A673 (cell line): ENCODE measurements at regions not wholly inside any gene's neighbourhood (a gene's known extent, or its start where the extent isn't known, plus 50 kb on each side); places are given as distances from the start of the nearest gene placed in this dataset.

ENCODE experiments used
- CTCF ChIP-seq: fragments of 300-800, 200-600 bp; sonication (generic); conservative IDR thresholded peaks from 2 replicates; pipeline ENCODE4 v1.5.1; 2017; ENCODE audit warnings: low read depth, mild to moderate bottlenecking, antibody characterized with exemption, low read length, moderate library complexity, mixed read lengths
- EZH2 ChIP-seq: fragments of 200-600 bp; sonication (generic); IDR thresholded peaks from 2 replicates; pipeline ENCODE4 v1.6.1; 2017; ENCODE audit warnings: borderline replicate concordance, low read depth, mild to moderate bottlenecking, mixed read lengths, antibody characterized with exemption, low read length; ENCODE audit not compliant: poor library complexity, severe bottlenecking

GRCh38 chr9:117542021-117542420, 127.2 kb upstream of the ASTN2 start:
- TF ChIP-seq EZH2 (no peak), CTCF (no peak)
